Caco-2 (cell line): ENCODE measurements at regions not wholly inside any gene's neighbourhood (a gene's known extent, or its start where the extent isn't known, plus 50 kb on each side); places are given as distances from the start of the nearest gene placed in this dataset.

ENCODE experiments used
- BruUV-seq: library from RNA; stranded (reverse); fragments of 400-500 nt; replicated peaks from 2 replicates; lab custom pipeline; 2021; lab: Mats Ljungman, UMichigan
- CTCF ChIA-PET: fragments of 300-600 bp; sonication (Branson Sonifier 250); formaldehyde crosslinking; loops from one replicate; lab custom pipeline; 2022; ENCODE audit warnings: antibody characterized with exemption; lab: Charles Lee
- POLR2A ChIA-PET: fragments of 300-600 bp; sonication (Branson Sonifier 250); formaldehyde crosslinking; loops from one replicate; lab custom pipeline; 2022; ENCODE audit warnings: antibody characterized with exemption; lab: Charles Lee
- DNase-seq, 2 experiments: peaks; one replicate each; pipeline versions ENCODE4 v3.0.0 to v3.0.0-alpha.2; 2020 to 2022
- H3K27me3 ChIP-seq: replicated peaks from 2 replicates; pipeline ENCODE4 v1.6.0; 2011; ENCODE audit warnings: low read length; ENCODE audit not compliant: control insufficient read depth, insufficient read depth
- H3K36me3 ChIP-seq: 2 replicates; pipeline ENCODE4 v1.5.1; 2011; ENCODE audit warnings: low read length; ENCODE audit not compliant: control insufficient read depth, insufficient read depth
- H3K4me1 ChIP-seq: fragments of 250-450 bp; sonication (Bioruptor Pico); 2 replicates; pipeline ENCODE4 v1.5.1; 2020; ENCODE audit warnings: mild to moderate bottlenecking
- H3K4me3 ChIP-seq: 2 replicates; pipeline ENCODE4 v1.5.1; 2011; ENCODE audit warnings: low read depth, mild to moderate bottlenecking, control low read depth, low read length
- H3K9me3 ChIP-seq: fragments of 250-450 bp; sonication (Bioruptor Pico); 2 replicates; pipeline ENCODE4 v1.5.1; 2020; ENCODE audit warnings: mild to moderate bottlenecking, moderate library complexity
- H3K27ac Mint-ChIP-seq: one replicate; pipeline ENCODE4 v1.8.0; 2022; ENCODE audit warnings: mixed read lengths; ENCODE audit not compliant: unreplicated experiment
- H3K27me3 Mint-ChIP-seq: one replicate; pipeline ENCODE4 v1.8.0; 2022; ENCODE audit warnings: mixed read lengths; ENCODE audit not compliant: insufficient read depth, unreplicated experiment
- H3K36me3 Mint-ChIP-seq: one replicate; pipeline ENCODE4 v1.8.0; 2022; ENCODE audit warnings: mild to moderate bottlenecking, mixed read lengths; ENCODE audit not compliant: insufficient read depth, unreplicated experiment
- H3K4me1 Mint-ChIP-seq: one replicate; pipeline ENCODE4 v1.8.0; 2022; ENCODE audit warnings: low read depth, mixed read lengths; ENCODE audit not compliant: unreplicated experiment
- H3K4me3 Mint-ChIP-seq: one replicate; pipeline ENCODE4 v1.8.0; 2022; ENCODE audit warnings: mild to moderate bottlenecking, moderate library complexity, mixed read lengths; ENCODE audit not compliant: unreplicated experiment
- H3K9me3 Mint-ChIP-seq: one replicate; pipeline ENCODE4 v1.8.0; 2022; ENCODE audit warnings: mixed read lengths; ENCODE audit not compliant: unreplicated experiment
- CTCF ChIP-seq, 2 experiments: fragments of 200-600 bp in 1 of 2; IDR thresholded peaks; 1 replicate in 1 of 2; 2 replicates in 1 of 2; pipeline versions ENCODE4 v1.5.1 to v1.8.0; 2011 to 2022; ENCODE audit warnings: antibody characterized with exemption in 1 of 2, control low read depth in 1 of 2, inconsistent platforms in 1 of 2, low read depth in 1 of 2, low read length in 1 of 2, mild to moderate bottlenecking in 1 of 2, moderate library complexity in 1 of 2; ENCODE audit not compliant: insufficient read depth in 1 of 2, severe bottlenecking in 1 of 2, unreplicated experiment in 1 of 2
- intact Hi-C: fragments of 100-400 bp; cut with micrococcal nuclease; formaldehyde crosslinking; loops from one replicate; pipeline ENCODE4 v1.10.0; 2022; ENCODE audit not compliant: unreplicated experiment

DNA sequence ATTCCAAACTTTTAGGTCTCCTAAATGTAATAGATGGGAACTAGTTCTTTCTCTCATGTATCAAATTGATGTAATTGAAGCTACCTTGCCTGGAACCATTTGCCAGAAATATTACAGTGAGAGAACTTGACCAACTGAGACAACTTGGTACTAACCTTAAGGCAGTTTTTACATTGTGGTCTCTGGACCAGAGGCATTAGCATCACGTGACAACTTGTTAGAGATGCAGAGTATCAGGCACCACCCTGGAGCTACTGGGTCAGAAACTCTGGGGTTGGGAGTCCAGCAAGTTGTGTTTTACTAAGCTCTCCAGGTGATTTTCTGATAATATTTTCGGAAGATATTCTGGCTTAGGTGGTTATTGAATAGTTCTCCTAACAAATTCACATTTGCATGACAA is 982.1 kb upstream of the SLC35B3 start:
- no peak overlapping the region for H3K27ac Mint-ChIP-seq
- Histone ChIP-seq H3K27me3 (no peaks in the 10 kb centered on the region), H3K9me3 (no peaks in the 10 kb centered on the region), H3K4me3 (no peak overlapping the region), H3K36me3 (no peaks in the 10 kb centered on the region), H3K4me1 (no peaks in the 10 kb centered on the region)
- H3K27me3 Mint-ChIP-seq, result no peaks in the 10 kb centered on the region
- CTCF ChIA-PET, result no interaction called here
- TF ChIP-seq CTCF (IDR thresholded peaks at IDR 0.05; ENCODE audit: insufficient read depth in 1 of 2, low read depth in 1 of 2, low read length in 1 of 2, severe bottlenecking in 1 of 2, unreplicated experiment in 1 of 2), result no peak
- BruUV-seq, result no TSS peak
- H3K36me3 Mint-ChIP-seq, result no peaks in the 10 kb centered on the region
- H3K4me3 Mint-ChIP-seq, result no peak overlapping the region
- no peak for DNase-seq
- POLR2A ChIA-PET, result no interaction called here
- no peaks in the 10 kb centered on the region for H3K4me1 Mint-ChIP-seq
- intact Hi-C loops, result no loop called here
- no peaks in the 10 kb centered on the region for H3K9me3 Mint-ChIP-seq

- Histone ChIP-seq H3K4me3 (no peak overlapping the region), H3K36me3 (no peaks in the 10 kb centered on the region), H3K27me3 (no peaks in the 10 kb centered on the region), H3K4me1 (no peaks in the 10 kb centered on the region), H3K9me3 (no peaks in the 10 kb centered on the region)
- Mint-ChIP-seq H3K27ac (no peak overlapping the region), H3K4me3 (no peak overlapping the region), H3K9me3 (no peaks in the 10 kb centered on the region), H3K4me1 (no peaks in the 10 kb centered on the region), H3K36me3 (no peaks in the 10 kb centered on the region), H3K27me3 (no peaks in the 10 kb centered on the region)
- intact Hi-C loops, result loop anchor here (1.0 kb wide), 2 partner anchors 163 to 430 kb away; no protein-coding TSS in a partner anchor
- BruUV-seq, result no TSS peak
- ChIA-PET CTCF (interaction anchor here (0.6 kb wide), 1 partner anchor 989 kb away, joined by 4 read pairs; no protein-coding TSS in a partner anchor), POLR2A (no interaction called here)
- peak; percentile 49 to 54 for TF ChIP-seq CTCF (IDR thresholded peaks at IDR 0.05; ENCODE audit: insufficient read depth in 1 of 2, low read depth in 1 of 2, low read length in 1 of 2, severe bottlenecking in 1 of 2, unreplicated experiment in 1 of 2)
- peak; percentile 52 to 56 for DNase-seq
Measured at GRCh38 chr6:9412951-9413559, 977.7 kb upstream of the SLC35B3 start.

GRCh38 chr6:9409126-9409525 is 973.8 kb upstream of the SLC35B3 start:
- H3K36me3 Mint-ChIP-seq, result peaks cover 5% of the 10 kb centered on the region
- H3K27me3 ChIP-seq, result no peaks in the 10 kb centered on the region
- no peak overlapping the region for H3K4me3 ChIP-seq
- intact Hi-C loops, result no loop called here
- BruUV-seq, result no TSS peak
- POLR2A ChIA-PET, result no interaction called here
- H3K27ac Mint-ChIP-seq, result no peak overlapping the region
- H3K9me3 ChIP-seq, result no peaks in the 10 kb centered on the region
- H3K4me1 Mint-ChIP-seq, result peaks cover 16% of the 10 kb centered on the region
- CTCF ChIA-PET, result no interaction called here
- peaks cover 11% of the 10 kb centered on the region; the same call in 1 of the 2 replicates for H3K4me1 ChIP-seq
- H3K36me3 ChIP-seq, result no peaks in the 10 kb centered on the region
- no peak for TF ChIP-seq CTCF (IDR thresholded peaks at IDR 0.05; ENCODE audit: insufficient read depth in 1 of 2, low read depth in 1 of 2, low read length in 1 of 2, severe bottlenecking in 1 of 2, unreplicated experiment in 1 of 2)
- H3K9me3 Mint-ChIP-seq, result no peaks in the 10 kb centered on the region
- no peak overlapping the region for H3K4me3 Mint-ChIP-seq
- no peak for DNase-seq
- H3K27me3 Mint-ChIP-seq, result no peaks in the 10 kb centered on the region
